Right lobe of liver (tissue), 6 donors: ENCODE measurements at regions not wholly inside any gene's neighbourhood (a gene's known extent, or its start where the extent isn't known, plus 50 kb on each side); places are given as distances from the start of the nearest gene placed in this dataset.
A peak's percentile ranks its signal among the peaks of the same experiment; 100 is the strongest.

ENCODE experiments used
- ATAC-seq, 4 donors: fragments of 200-7000 bp; cut with Tn5 transposase; one replicate each; pipeline ENCODE4 v1.9.1; 2020; ENCODE audit warnings: mild to moderate bottlenecking in 4 of 4, moderate library complexity in 4 of 4
- DNase-seq, 3 donors: peaks; one replicate each; pipeline ENCODE4 v3.0.0-alpha.2; 2020
- H3K27ac ChIP-seq, 3 donors: fragments of 200-600 bp; one replicate each; pipeline ENCODE4 v1.8.0; 2022
- H3K27me3 ChIP-seq, 2 donors: fragments of 200-600 bp; one replicate each; pipeline ENCODE4 v1.8.0; 2022
- H3K36me3 ChIP-seq, 4 donors: fragments of 200-600 bp; sonication (generic) in 1 of 4; one replicate each; pipeline versions ENCODE4 v1.5.1 to v1.8.0; 2017 to 2022; ENCODE audit warnings: control low read depth in 1 of 4
- H3K4me1 ChIP-seq, 4 donors: fragments of 200-600 bp; sonication (generic) in 1 of 4; one replicate each; pipeline versions ENCODE4 v1.5.1 to v1.8.0; 2017 to 2022; ENCODE audit warnings: control low read depth in 1 of 4
- H3K4me3 ChIP-seq, 3 donors: fragments of 200-600 bp; one replicate each; pipeline ENCODE4 v1.8.0; 2022
- H3K9me3 ChIP-seq, 4 donors: fragments of 200-600 bp; sonication (generic) in 1 of 4; one replicate each; pipeline versions ENCODE4 v1.5.1 to v1.8.0; 2017 to 2022; ENCODE audit warnings: control low read depth in 1 of 4
- POLR2A ChIP-seq: fragments of 450-650 bp; IDR thresholded peaks from one replicate; pipeline ENCODE4 v1.6.1; 2017; ENCODE audit warnings: antibody characterized with exemption, mild to moderate bottlenecking
- WGBS: methylation state at CpG from one replicate; pipeline ENCODE4 v1.1.6; 2018; ENCODE audit warnings: low coverage, low lambda C conversion rate; ENCODE audit not compliant: insufficient coverage; ENCODE audit errors: missing lambda C conversion rate; 5-methylcytosine and 5-hydroxymethylcytosine counted together
- intact Hi-C, 2 donors: fragments of 100-400 bp; cut with DNase I; formaldehyde crosslinking; loops; one replicate each; pipeline versions ENCODE4 v1.11.2 to v1.14.1; 2022
- TF ChIP-seq, protein P1 (sequence below), 4 donors: fragments of 200-600 bp in 3 of 4; fragments of 450-650 bp in 1 of 4; IDR thresholded peaks; one replicate each; pipeline versions ENCODE4 v1.5.1 to v1.8.0; 2016 to 2022; ENCODE audit warnings: antibody characterized with exemption in 4 of 4, mild to moderate bottlenecking in 2 of 4
- donor health status: DM: no; HTN: yes; CAD: no.
- donor health status: DM: no; HTN: no; CAD: no.
- donor health status: DM: no; HTN: no; CAD: no.
- donor health status: DM: no; HTN: yes; CAD: no.
- donor health status: DM: no; HTN: yes; CAD: no.

DNA sequence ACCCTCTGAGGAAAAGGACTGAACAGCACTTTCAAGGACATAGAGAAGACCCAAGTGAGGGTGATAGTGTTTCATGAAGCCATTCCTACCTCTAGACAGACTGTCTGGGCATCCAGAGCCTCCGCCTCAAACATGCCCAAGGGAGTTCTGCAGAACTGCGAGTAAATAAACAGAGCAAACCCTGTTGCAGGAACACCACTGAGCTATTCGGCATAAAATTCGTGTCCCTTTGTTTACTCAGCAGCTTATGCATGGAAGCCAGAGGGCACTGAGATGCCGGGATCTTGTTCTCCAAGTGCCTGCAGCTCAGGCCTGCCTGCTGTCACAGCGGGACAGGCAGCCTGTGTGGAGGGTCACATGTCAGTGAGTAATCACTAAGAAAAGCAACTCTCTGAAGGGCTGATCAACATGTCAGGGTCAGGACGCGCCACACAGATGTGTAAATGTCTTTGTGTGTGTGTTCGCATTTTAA is 164.9 kb upstream of the HEY2 start:
- ATAC-seq (peak in 3 of 4 donors; percentile 15 to 29 (median 17)), DNase-seq (no peak)
- H3K4me3 ChIP-seq, result no peak overlapping the region
- 42% methylated on average over 2 of the region's 9 CpGs for WGBS
- no peaks in the 10 kb centered on the region for H3K9me3 ChIP-seq
- H3K4me1 ChIP-seq, result no peaks in the 10 kb centered on the region
- H3K27ac ChIP-seq, result no peak overlapping the region
- intact Hi-C loops, result no loop called here
- no peaks in the 10 kb centered on the region for H3K27me3 ChIP-seq
- no peaks in the 10 kb centered on the region for H3K36me3 ChIP-seq
- TF ChIP-seq, protein P1, sequence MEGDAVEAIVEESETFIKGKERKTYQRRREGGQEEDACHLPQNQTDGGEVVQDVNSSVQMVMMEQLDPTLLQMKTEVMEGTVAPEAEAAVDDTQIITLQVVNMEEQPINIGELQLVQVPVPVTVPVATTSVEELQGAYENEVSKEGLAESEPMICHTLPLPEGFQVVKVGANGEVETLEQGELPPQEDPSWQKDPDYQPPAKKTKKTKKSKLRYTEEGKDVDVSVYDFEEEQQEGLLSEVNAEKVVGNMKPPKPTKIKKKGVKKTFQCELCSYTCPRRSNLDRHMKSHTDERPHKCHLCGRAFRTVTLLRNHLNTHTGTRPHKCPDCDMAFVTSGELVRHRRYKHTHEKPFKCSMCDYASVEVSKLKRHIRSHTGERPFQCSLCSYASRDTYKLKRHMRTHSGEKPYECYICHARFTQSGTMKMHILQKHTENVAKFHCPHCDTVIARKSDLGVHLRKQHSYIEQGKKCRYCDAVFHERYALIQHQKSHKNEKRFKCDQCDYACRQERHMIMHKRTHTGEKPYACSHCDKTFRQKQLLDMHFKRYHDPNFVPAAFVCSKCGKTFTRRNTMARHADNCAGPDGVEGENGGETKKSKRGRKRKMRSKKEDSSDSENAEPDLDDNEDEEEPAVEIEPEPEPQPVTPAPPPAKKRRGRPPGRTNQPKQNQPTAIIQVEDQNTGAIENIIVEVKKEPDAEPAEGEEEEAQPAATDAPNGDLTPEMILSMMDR (IDR thresholded peaks at IDR 0.05), result no peak
- TF ChIP-seq POLR2A, result no peak

DNA sequence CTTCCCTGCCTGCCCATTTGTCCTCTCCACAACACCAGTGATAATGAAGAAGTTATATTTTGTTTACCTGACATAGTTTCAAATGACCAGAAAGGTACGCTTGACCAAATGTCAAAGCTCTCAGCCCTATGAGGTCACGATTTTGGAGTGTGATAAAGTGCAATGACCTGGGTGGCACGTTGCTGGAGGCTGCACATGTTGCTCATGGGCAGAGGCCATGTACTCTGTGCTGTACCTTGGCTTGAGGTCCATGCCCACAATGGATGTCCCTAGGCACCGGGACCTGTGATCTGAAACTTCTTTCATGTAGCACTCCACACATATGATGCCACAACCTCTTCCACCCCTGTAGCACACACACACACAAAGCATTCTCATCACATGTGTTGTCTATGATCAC is 164.0 kb upstream of the HEY2 start:
- H3K27me3 ChIP-seq, result no peaks in the 10 kb centered on the region
- DNase-seq (peak; percentile 38 to 70 (median 66)), ATAC-seq (peak; percentile 90 to 96 (median 93))
- intact Hi-C loops, result no loop called here
- no peak for TF ChIP-seq POLR2A
- TF ChIP-seq, protein P1 (IDR thresholded peaks at IDR 0.05), result no peak
- no peak overlapping the region for H3K27ac ChIP-seq
- no peaks in the 10 kb centered on the region for H3K9me3 ChIP-seq
- no peaks in the 10 kb centered on the region for H3K36me3 ChIP-seq
- WGBS, result 33% methylated on average over 4 of the region's 4 CpGs
- H3K4me3 ChIP-seq, result no peak overlapping the region
- H3K4me1 ChIP-seq, result no peaks in the 10 kb centered on the region

DNA sequence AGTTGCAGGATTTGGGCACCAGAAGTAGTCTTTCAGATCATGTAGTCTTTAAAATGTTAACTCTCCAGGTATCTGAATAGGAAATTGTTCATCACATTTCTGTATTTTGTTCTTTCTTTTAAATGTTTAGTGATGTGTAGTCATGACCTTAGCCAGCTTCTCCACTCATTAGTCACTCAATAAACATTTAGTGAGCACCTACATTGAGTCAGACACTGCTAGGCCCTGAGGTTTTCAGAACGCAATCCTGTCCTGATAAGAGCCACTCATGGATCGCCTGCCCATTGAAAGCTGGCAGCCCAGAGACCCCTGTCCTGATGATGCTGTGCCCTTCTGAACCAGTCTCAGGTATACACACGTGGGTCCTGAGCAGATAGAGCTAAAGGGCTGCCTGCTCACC is 163.4 kb upstream of the HEY2 start:
- intact Hi-C loops, result no loop called here
- no peaks in the 10 kb centered on the region for H3K4me1 ChIP-seq
- WGBS, result 59% methylated on average over 3 of the region's 3 CpGs
- no peak overlapping the region for H3K27ac ChIP-seq
- no peaks in the 10 kb centered on the region for H3K9me3 ChIP-seq
- TF ChIP-seq, protein P1 (IDR thresholded peaks at IDR 0.05), result no peak
- TF ChIP-seq POLR2A, result no peak
- no peak overlapping the region for H3K4me3 ChIP-seq
- no peaks in the 10 kb centered on the region for H3K27me3 ChIP-seq
- no peak for DNase-seq
- ATAC-seq, result peak in 1 of 4 donors; percentile 43
- H3K36me3 ChIP-seq, result no peaks in the 10 kb centered on the region

DNA sequence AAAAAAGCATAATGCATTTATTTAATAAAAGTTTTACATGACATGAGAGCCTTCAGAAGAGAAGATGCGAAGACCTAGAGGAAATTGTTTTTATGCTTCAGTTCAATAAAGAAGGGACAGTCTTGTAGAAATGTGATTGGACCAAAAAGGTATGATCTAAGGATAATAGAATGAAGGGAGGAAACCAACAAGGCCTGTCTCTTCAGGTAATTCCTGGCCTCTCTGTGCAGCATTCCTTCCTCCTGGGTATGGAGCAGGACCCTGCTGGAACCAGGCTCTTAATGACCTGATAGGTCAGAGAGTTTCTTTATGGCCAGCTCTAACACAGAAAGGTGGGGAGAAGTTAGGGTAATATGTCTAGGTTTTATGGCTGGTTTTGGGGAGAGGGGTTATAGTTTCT is 162.8 kb upstream of the HEY2 start:
- H3K36me3 ChIP-seq, result no peaks in the 10 kb centered on the region
- TF ChIP-seq, protein P1 (IDR thresholded peaks at IDR 0.05), result no peak
- TF ChIP-seq POLR2A, result no peak
- intact Hi-C loops, result no loop called here

More for the DNA sequence above, 162.8 kb upstream of the HEY2 start:
- WGBS, result 92% methylated on average over 1 of the region's 1 CpG
- Histone ChIP-seq H3K4me1 (no peaks in the 10 kb centered on the region), H3K27ac (no peak overlapping the region), H3K27me3 (no peaks in the 10 kb centered on the region), H3K9me3 (no peaks in the 10 kb centered on the region), H3K4me3 (no peak overlapping the region)
- no peak for ATAC-seq
- DNase-seq, result no peak
